HepG2 (cell line): ENCODE measurements at regions not wholly inside any gene's neighbourhood (a gene's known extent, or its start where the extent isn't known, plus 50 kb on each side); places are given as distances from the start of the nearest gene placed in this dataset.

Experiments
- ATAC-seq: fragments of 200-7000 bp; cut with Tn5 transposase; 3 replicates; pipeline ENCODE4 v1.9.1; 2020; ENCODE audit warnings: mild to moderate bottlenecking, moderate library complexity
- BruUV-seq: library from RNA; stranded (reverse); fragments of 400-500 nt; replicated peaks from 2 replicates; lab custom pipeline; 2021; lab: Mats Ljungman, UMichigan
- CTCF ChIA-PET: fragments of 300-600 bp; formaldehyde crosslinking; extraction: SDS; loops from one replicate; lab custom pipeline; 2021; ENCODE audit warnings: low total read pairs, inconsistent platforms, low intra/inter-chr PET ratio; lab: Yijun Ruan, JAX
- POLR2A ChIA-PET: fragments of 350-600 bp; sonication (Branson Sonifier 250); formaldehyde crosslinking; loops from one replicate; lab custom pipeline; 2020; ENCODE audit warnings: antibody characterized with exemption, inconsistent platforms; lab: Yijun Ruan, JAX
- DNase-seq: peaks from one replicate; pipeline ENCODE4 v3.0.0-alpha.2; 2015; ENCODE audit warnings: low spot score
- FAIRE-seq: peaks from 3 replicates; lab custom pipeline; 2011; peaks lifted over from hg19 to GRCh38; lab: Jason Lieb, UNC
- H2AFZ ChIP-seq: one replicate; pipeline ENCODE4 v1.6.1; 2011; ENCODE audit warnings: low read length, inconsistent platforms
- H3K27ac ChIP-seq: fragments of 300-600 bp; 3 replicates; pipeline ENCODE4 v1.8.0; 2011; ENCODE audit warnings: mixed run types, mild to moderate bottlenecking, mixed read lengths, low read length, inconsistent platforms; ENCODE audit not compliant: insufficient read depth; ENCODE audit errors: extremely low read length
- H3K27me3 ChIP-seq, 2 experiments: fragments of 200-600 bp in 1 of 2; 2 replicates in 1 of 2; 3 replicates in 1 of 2; pipeline versions ENCODE4 v1.6.0 to v1.8.0; 2011; ENCODE audit warnings: low read length in 2 of 2, mild to moderate bottlenecking in 2 of 2, moderate library complexity in 2 of 2, inconsistent platforms in 1 of 2; ENCODE audit not compliant: insufficient read depth in 2 of 2, control insufficient read depth in 1 of 2
- H3K36me3 ChIP-seq, 2 experiments: fragments of 200-600 bp in 1 of 2; replicated peaks in 1 of 2; 2 replicates in 1 of 2; 3 replicates in 1 of 2; pipeline versions ENCODE4 v1.5.1 to v1.8.0; 2011; ENCODE audit warnings: low read length in 2 of 2, inconsistent platforms in 1 of 2; ENCODE audit not compliant: insufficient read depth in 2 of 2, control insufficient read depth in 1 of 2
- H3K4me1 ChIP-seq: 2 replicates; pipeline ENCODE4 v1.5.1; 2012; ENCODE audit warnings: low read length, inconsistent platforms; ENCODE audit not compliant: insufficient read depth
- H3K4me2 ChIP-seq: 2 replicates; pipeline ENCODE4 v1.6.0; 2011; ENCODE audit warnings: low read depth, low read length, inconsistent platforms
- H3K4me3 ChIP-seq, 3 experiments: fragments of 200-600 bp in 1 of 3; sonication (generic), shearing (Covaris generic) in 1 of 3; replicated peaks in 1 of 3; 2 replicates each; pipeline ENCODE4 v1.5.1; 2011 to 2016; ENCODE audit warnings: low read length in 3 of 3, inconsistent platforms in 2 of 3, low read depth in 2 of 3, mild to moderate bottlenecking in 2 of 3, control low read depth in 1 of 3, mixed read lengths in 1 of 3; ENCODE audit not compliant: insufficient read depth in 1 of 3
- H3K79me2 ChIP-seq: one replicate; pipeline ENCODE4 v1.6.1; 2011; ENCODE audit warnings: low read length, inconsistent platforms; ENCODE audit not compliant: insufficient read depth
- H3K9ac ChIP-seq: 2 replicates; pipeline ENCODE4 v1.6.0; 2011; ENCODE audit warnings: mild to moderate bottlenecking, low read depth, low read length, inconsistent platforms; ENCODE audit not compliant: insufficient read depth
- H3K9me3 ChIP-seq: 2 replicates; pipeline ENCODE4 v1.5.1; 2012; ENCODE audit warnings: mild to moderate bottlenecking, low read length
- H4K20me1 ChIP-seq: 2 replicates; pipeline ENCODE4 v1.6.0; 2011; ENCODE audit warnings: inconsistent platforms, mild to moderate bottlenecking, low read length, moderate library complexity; ENCODE audit not compliant: insufficient read depth
- ATRX ChIP-seq: sonication (generic); formaldehyde crosslinking; IDR thresholded peaks from 2 replicates; pipeline ENCODE4 v1.4.0; 2020; ENCODE audit warnings: missing genetic modification reagents, borderline replicate concordance
- BRD4 ChIP-seq: sonication (generic); formaldehyde crosslinking; IDR thresholded peaks from 2 replicates; pipeline ENCODE4 v1.4.0; 2020; ENCODE audit warnings: missing genetic modification reagents
- CCDC6 ChIP-seq: sonication (generic); formaldehyde crosslinking; IDR thresholded peaks from 2 replicates; pipeline ENCODE4 v1.8.1; 2022; ENCODE audit warnings: mild to moderate bottlenecking, missing genetic modification reagents, moderate library complexity
- MED1 ChIP-seq: sonication (generic); formaldehyde crosslinking; IDR thresholded peaks from 2 replicates; pipeline ENCODE4 v1.4.0; 2020; ENCODE audit warnings: missing genetic modification reagents
- PAX8 ChIP-seq: sonication (generic); formaldehyde crosslinking; IDR thresholded peaks from 2 replicates; pipeline ENCODE4 v1.8.0; 2022; ENCODE audit warnings: mild to moderate bottlenecking, missing genetic modification reagents, borderline replicate concordance
- SOX5 ChIP-seq: IDR thresholded peaks from 2 replicates; pipeline ENCODE4 v1.6.1; 2016; ENCODE audit warnings: borderline replicate concordance
- ZNF253 ChIP-seq: sonication (generic); formaldehyde crosslinking; IDR thresholded peaks from 2 replicates; pipeline ENCODE4 v1.8.0; 2022; ENCODE audit warnings: mild to moderate bottlenecking, missing genetic modification reagents, borderline replicate concordance
- ZNF550 ChIP-seq: sonication (generic); formaldehyde crosslinking; IDR thresholded peaks from 2 replicates; pipeline ENCODE4 v1.4.0; 2020; ENCODE audit warnings: mild to moderate bottlenecking, missing genetic modification reagents, borderline replicate concordance
- ZNF674 ChIP-seq: sonication (generic); formaldehyde crosslinking; IDR thresholded peaks from 2 replicates; pipeline ENCODE4 v1.5.0; 2020; ENCODE audit warnings: low read depth, mild to moderate bottlenecking, missing genetic modification reagents
- ZNF782 ChIP-seq: sonication (generic); formaldehyde crosslinking; IDR thresholded peaks from 2 replicates; pipeline ENCODE4 v1.4.0; 2020; ENCODE audit warnings: missing genetic modification reagents, mild to moderate bottlenecking, borderline replicate concordance
- ZNF878 ChIP-seq: sonication (generic); formaldehyde crosslinking; IDR thresholded peaks from 2 replicates; pipeline ENCODE4 v1.8.1; 2023; ENCODE audit warnings: mild to moderate bottlenecking, missing genetic modification reagents, moderate library complexity
- WGBS: methylation state at CpG from one replicate; pipeline ENCODE4 v1.1.6; 2017; ENCODE audit warnings: low lambda C conversion rate; 5-methylcytosine and 5-hydroxymethylcytosine counted together
- in situ Hi-C: cut with HindIII; loops from 2 replicates; pipeline ENCODE4 v1.10.0; 2017; ENCODE audit warnings: low pct_unique_long_range_greater_than_20kb; ENCODE audit not compliant: extremely low pct_ligation_motif_present
- intact Hi-C: fragments of 100-400 bp; cut with micrococcal nuclease; formaldehyde crosslinking; loops from one replicate; pipeline ENCODE4 v1.10.0; 2022; ENCODE audit not compliant: unreplicated experiment
- TF ChIP-seq, protein P1 (sequence below): sonication (generic); formaldehyde crosslinking; IDR thresholded peaks from 2 replicates; pipeline ENCODE4; 2020; ENCODE audit warnings: missing genetic modification reagents, mild to moderate bottlenecking, borderline replicate concordance
- TF ChIP-seq, protein P2 (sequence below): sonication (generic); formaldehyde crosslinking; IDR thresholded peaks from 2 replicates; pipeline ENCODE4 v1.4.0; 2020; ENCODE audit warnings: missing genetic modification reagents, borderline replicate concordance

DNA sequence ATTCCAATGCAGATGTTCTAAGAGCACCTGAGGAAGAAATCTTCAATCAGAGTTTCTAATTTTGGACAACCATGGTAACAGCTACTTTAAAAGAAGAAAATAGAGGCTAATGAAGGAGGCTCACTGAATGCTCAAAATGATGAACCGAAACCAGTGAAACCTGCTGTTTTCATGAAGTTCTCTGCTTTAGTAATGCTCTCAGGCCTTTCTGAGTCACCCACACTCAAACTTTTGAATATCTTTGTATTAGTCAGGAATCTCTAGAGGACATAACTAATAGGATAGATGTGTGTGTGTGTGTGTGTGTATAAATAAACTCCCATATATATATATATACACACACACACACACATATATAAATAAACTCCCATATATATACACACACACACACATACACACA is 76.9 kb upstream of the RIT2 start:
- no peaks in the 10 kb centered on the region; a peak in 1 of 5 replicates for H3K27me3 ChIP-seq
- WGBS, result 0% methylated on average over 1 of the region's 1 CpG
- TF ChIP-seq ZNF253 (CRISPR knock-in tag) (no peak), CCDC6 (CRISPR knock-in tag) (no peak), ZNF550 (CRISPR knock-in tag) (no peak)
- TF ChIP-seq, protein P1, sequence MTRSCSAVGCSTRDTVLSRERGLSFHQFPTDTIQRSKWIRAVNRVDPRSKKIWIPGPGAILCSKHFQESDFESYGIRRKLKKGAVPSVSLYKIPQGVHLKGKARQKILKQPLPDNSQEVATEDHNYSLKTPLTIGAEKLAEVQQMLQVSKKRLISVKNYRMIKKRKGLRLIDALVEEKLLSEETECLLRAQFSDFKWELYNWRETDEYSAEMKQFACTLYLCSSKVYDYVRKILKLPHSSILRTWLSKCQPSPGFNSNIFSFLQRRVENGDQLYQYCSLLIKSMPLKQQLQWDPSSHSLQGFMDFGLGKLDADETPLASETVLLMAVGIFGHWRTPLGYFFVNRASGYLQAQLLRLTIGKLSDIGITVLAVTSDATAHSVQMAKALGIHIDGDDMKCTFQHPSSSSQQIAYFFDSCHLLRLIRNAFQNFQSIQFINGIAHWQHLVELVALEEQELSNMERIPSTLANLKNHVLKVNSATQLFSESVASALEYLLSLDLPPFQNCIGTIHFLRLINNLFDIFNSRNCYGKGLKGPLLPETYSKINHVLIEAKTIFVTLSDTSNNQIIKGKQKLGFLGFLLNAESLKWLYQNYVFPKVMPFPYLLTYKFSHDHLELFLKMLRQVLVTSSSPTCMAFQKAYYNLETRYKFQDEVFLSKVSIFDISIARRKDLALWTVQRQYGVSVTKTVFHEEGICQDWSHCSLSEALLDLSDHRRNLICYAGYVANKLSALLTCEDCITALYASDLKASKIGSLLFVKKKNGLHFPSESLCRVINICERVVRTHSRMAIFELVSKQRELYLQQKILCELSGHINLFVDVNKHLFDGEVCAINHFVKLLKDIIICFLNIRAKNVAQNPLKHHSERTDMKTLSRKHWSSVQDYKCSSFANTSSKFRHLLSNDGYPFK, result no peak
- H3K27ac ChIP-seq, result no peak overlapping the region
- in situ Hi-C loops (no loop called here), intact Hi-C loops (no loop called here)
- no peaks in the 10 kb centered on the region for H3K4me1 ChIP-seq
- no peaks in the 10 kb centered on the region for H3K36me3 ChIP-seq
- H3K9me3 ChIP-seq, result no peaks in the 10 kb centered on the region
- no peak for FAIRE-seq
- ChIA-PET CTCF (no interaction called here), POLR2A (no interaction called here)
- H3K9ac ChIP-seq, result no peak overlapping the region
- no peak overlapping the region for H3K4me3 ChIP-seq
- ATAC-seq, result no peak
- no peak overlapping the region for H3K4me2 ChIP-seq
- no TSS peak for BruUV-seq
- H2AFZ ChIP-seq, result no peak overlapping the region
- no peaks in the 10 kb centered on the region for H3K79me2 ChIP-seq
- H4K20me1 ChIP-seq, result no peaks in the 10 kb centered on the region
- no peak for DNase-seq

DNA sequence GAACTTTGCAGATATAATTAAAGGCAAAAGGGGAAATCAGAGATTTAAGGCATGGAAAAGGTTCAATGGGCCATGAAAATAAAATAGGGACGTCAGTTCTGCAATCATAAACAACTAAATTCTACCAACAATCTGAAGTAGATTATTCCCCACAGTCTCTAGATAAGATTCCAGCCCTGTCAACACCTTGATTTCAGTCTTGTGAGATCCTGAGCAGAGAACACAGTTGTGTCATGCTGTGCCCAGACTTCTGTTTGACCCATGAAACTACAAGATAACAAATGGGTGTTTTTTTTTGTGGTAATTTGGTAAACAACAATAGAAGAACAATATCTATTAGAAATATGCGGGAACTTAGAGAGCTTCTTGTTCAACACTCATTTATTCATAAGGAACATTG is 66.2 kb upstream of the RIT2 start:
- ChIA-PET POLR2A (no interaction called here), CTCF (no interaction called here)
- no peaks in the 10 kb centered on the region for H3K4me1 ChIP-seq
- ATAC-seq (no peak), DNase-seq (no peak), FAIRE-seq (no peak)
- intact Hi-C loops, result no loop called here
- in situ Hi-C loops, result no loop called here
- no peak overlapping the region for H3K4me3 ChIP-seq
- no peaks in the 10 kb centered on the region for H3K27me3 ChIP-seq
- H3K9ac ChIP-seq, result no peak overlapping the region
- BruUV-seq, result no TSS peak
- no peaks in the 10 kb centered on the region for H3K36me3 ChIP-seq
- no peak overlapping the region for H2AFZ ChIP-seq
- 0% methylated on average over 2 of the region's 2 CpGs for WGBS
- H3K79me2 ChIP-seq, result no peaks in the 10 kb centered on the region
- H3K4me2 ChIP-seq, result no peak overlapping the region
- no peaks in the 10 kb centered on the region; the same call in 1 of the 2 replicates for H4K20me1 ChIP-seq
- no peak overlapping the region for H3K27ac ChIP-seq
- no peaks in the 10 kb centered on the region for H3K9me3 ChIP-seq
- no peak for TF ChIP-seq BRD4 (CRISPR knock-in tag)
- no peak for TF ChIP-seq SOX5 (CRISPR knock-in tag)
- no peak for TF ChIP-seq ATRX (CRISPR knock-in tag)
- TF ChIP-seq, protein P2, sequence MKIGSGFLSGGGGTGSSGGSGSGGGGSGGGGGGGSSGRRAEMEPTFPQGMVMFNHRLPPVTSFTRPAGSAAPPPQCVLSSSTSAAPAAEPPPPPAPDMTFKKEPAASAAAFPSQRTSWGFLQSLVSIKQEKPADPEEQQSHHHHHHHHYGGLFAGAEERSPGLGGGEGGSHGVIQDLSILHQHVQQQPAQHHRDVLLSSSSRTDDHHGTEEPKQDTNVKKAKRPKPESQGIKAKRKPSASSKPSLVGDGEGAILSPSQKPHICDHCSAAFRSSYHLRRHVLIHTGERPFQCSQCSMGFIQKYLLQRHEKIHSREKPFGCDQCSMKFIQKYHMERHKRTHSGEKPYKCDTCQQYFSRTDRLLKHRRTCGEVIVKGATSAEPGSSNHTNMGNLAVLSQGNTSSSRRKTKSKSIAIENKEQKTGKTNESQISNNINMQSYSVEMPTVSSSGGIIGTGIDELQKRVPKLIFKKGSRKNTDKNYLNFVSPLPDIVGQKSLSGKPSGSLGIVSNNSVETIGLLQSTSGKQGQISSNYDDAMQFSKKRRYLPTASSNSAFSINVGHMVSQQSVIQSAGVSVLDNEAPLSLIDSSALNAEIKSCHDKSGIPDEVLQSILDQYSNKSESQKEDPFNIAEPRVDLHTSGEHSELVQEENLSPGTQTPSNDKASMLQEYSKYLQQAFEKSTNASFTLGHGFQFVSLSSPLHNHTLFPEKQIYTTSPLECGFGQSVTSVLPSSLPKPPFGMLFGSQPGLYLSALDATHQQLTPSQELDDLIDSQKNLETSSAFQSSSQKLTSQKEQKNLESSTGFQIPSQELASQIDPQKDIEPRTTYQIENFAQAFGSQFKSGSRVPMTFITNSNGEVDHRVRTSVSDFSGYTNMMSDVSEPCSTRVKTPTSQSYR (CRISPR knock-in tag), result no peak
- TF ChIP-seq MED1 (CRISPR knock-in tag), result no peak
- no peak for TF ChIP-seq ZNF878
- TF ChIP-seq ZNF782, result no peak
- no peak for TF ChIP-seq PAX8 (CRISPR knock-in tag)
- no peak for TF ChIP-seq ZNF674
